Spinal cord (tissue), 9 donors: ENCODE measurements at regions not wholly inside any gene's neighbourhood (a gene's known extent, or its start where the extent isn't known, plus 50 kb on each side); places are given as distances from the start of the nearest gene placed in this dataset.

Source experiments
- DNase-seq, 6 donors: peaks; one replicate each; pipeline versions ENCODE4 v3.0.0 to v3.0.0-alpha.2; 2013 to 2015; ENCODE audit warnings: low spot score in 6 of 6, low read depth in 4 of 6
- H3K27ac ChIP-seq: one replicate; pipeline ENCODE4 v1.5.1; 2013; ENCODE audit warnings: low read depth, low read length, control low read depth
- H3K27me3 ChIP-seq: one replicate; pipeline ENCODE4 v1.6.1; 2013; ENCODE audit warnings: low read length; ENCODE audit not compliant: control insufficient read depth, insufficient read depth
- H3K36me3 ChIP-seq: one replicate; pipeline ENCODE4 v1.6.1; 2013; ENCODE audit warnings: low read length; ENCODE audit not compliant: control insufficient read depth, insufficient read depth
- H3K4me1 ChIP-seq: one replicate; pipeline ENCODE4 v1.6.1; 2013; ENCODE audit warnings: low read length; ENCODE audit not compliant: control insufficient read depth, insufficient read depth
- H3K4me3 ChIP-seq: one replicate; pipeline ENCODE4 v1.5.1; 2013; ENCODE audit warnings: low read depth, low read length, control low read depth
- H3K9me3 ChIP-seq: one replicate; pipeline ENCODE4 v1.6.1; 2013; ENCODE audit warnings: low read length; ENCODE audit not compliant: control insufficient read depth, insufficient read depth
- WGBS: methylation state at CpG from one replicate; pipeline ENCODE4 v1.1.5; 2013; ENCODE audit warnings: missing lambda C conversion rate; ENCODE audit not compliant: insufficient coverage; 5-methylcytosine and 5-hydroxymethylcytosine counted together
- donor health status: healthy.

- H3K4me3 ChIP-seq, result no peak overlapping the region
- H3K27ac ChIP-seq, result no peak overlapping the region
- no peaks in the 10 kb centered on the region for H3K27me3 ChIP-seq
- DNase-seq, result peak in 2 of 6 donors; percentile 37 to 85
- no peaks in the 10 kb centered on the region for H3K36me3 ChIP-seq
- H3K9me3 ChIP-seq, result no peaks in the 10 kb centered on the region
- no CpG with 5 or more reads among the region's 7 CpGs for WGBS
- no peaks in the 10 kb centered on the region for H3K4me1 ChIP-seq
These were observed 68.4 kb upstream of the SMARCA2 start for GRCh38 chr9:1946526-1947283.

DNA sequence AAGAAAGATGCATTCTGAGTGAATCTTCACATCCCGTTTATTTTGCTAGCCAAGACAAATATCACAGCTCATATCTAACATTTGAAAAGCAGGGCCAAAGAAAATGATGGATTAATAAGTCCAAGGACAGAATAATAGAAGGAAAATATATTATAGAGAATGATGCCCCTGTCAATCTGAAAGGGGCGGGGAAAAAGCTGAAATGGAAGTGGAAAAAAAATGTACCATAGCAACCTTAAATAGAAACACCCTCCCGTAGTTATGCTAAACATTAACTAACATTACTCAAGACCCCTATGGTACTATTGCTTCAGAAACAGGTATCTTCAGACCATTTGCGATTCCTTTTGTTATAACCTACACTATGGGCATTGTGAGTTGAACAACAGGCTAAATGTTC lies 67.7 kb upstream of the SMARCA2 start:
- no peaks in the 10 kb centered on the region for H3K9me3 ChIP-seq
- no peak overlapping the region for H3K4me3 ChIP-seq
- DNase-seq, result no peak
- H3K27me3 ChIP-seq, result no peaks in the 10 kb centered on the region
- H3K27ac ChIP-seq, result no peak overlapping the region
- WGBS, result no CpG with 5 or more reads among the region's 4 CpGs
- H3K4me1 ChIP-seq, result no peaks in the 10 kb centered on the region
- H3K36me3 ChIP-seq, result no peaks in the 10 kb centered on the region

GRCh38 chr9:1948541-1948940 lies 66.6 kb upstream of the SMARCA2 start:
- DNase-seq, result peak in 1 of 6 donors; percentile 66
- no peaks in the 10 kb centered on the region for H3K4me1 ChIP-seq
- no CpG with 5 or more reads among the region's 4 CpGs for WGBS
- H3K36me3 ChIP-seq, result no peaks in the 10 kb centered on the region
- no peaks in the 10 kb centered on the region for H3K27me3 ChIP-seq
- no peak overlapping the region for H3K4me3 ChIP-seq
- H3K27ac ChIP-seq, result no peak overlapping the region
- H3K9me3 ChIP-seq, result no peaks in the 10 kb centered on the region

DNA sequence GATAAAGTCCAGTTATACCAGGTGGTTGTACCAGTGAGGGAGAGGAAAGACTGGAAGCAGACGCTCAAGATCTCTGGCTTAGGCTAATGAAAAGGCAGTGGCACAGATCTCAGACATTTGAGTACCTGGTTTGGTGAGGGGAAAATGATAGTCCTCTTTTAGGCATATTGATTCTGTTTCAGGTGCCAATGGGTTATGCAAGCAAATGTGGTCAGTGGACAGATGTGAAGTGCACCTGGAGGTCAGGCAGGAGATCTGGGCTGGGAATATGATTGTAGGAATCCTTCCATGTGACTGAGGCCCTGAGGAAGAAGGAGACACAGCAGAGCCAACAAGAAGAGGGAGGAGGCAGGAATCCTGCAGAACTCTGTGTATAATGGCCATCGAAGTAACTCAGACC lies 63.7 kb upstream of the SMARCA2 start:
- Histone ChIP-seq H3K4me1 (no peaks in the 10 kb centered on the region), H3K27ac (no peak overlapping the region), H3K36me3 (no peaks in the 10 kb centered on the region), H3K27me3 (no peaks in the 10 kb centered on the region), H3K9me3 (no peaks in the 10 kb centered on the region), H3K4me3 (no peak overlapping the region)
- 76% methylated on average over 2 of the region's 2 CpGs for WGBS
- DNase-seq, result no peak

- peak in 1 of 6 donors; percentile 41 for DNase-seq
- H3K4me1 ChIP-seq, result no peaks in the 10 kb centered on the region
- H3K27me3 ChIP-seq, result no peaks in the 10 kb centered on the region
- no peak overlapping the region for H3K27ac ChIP-seq
- 80% methylated on average over 1 of the region's 3 CpGs for WGBS
- H3K9me3 ChIP-seq, result no peaks in the 10 kb centered on the region
- no peak overlapping the region for H3K4me3 ChIP-seq
- H3K36me3 ChIP-seq, result no peaks in the 10 kb centered on the region
These were observed 63.1 kb upstream of the SMARCA2 start for GRCh38 chr9:1952001-1952400.

- Histone ChIP-seq H3K4me1 (no peaks in the 10 kb centered on the region), H3K27ac (no peak overlapping the region), H3K27me3 (no peaks in the 10 kb centered on the region), H3K36me3 (no peaks in the 10 kb centered on the region), H3K4me3 (no peak overlapping the region), H3K9me3 (no peaks in the 10 kb centered on the region)
- no peak for DNase-seq
- 100% methylated on average over 1 of the region's 2 CpGs for whole genome bisulfite sequencing
These were observed 60.9 kb upstream of the SMARCA2 start for GRCh38 chr9:1954238-1954637.

DNA sequence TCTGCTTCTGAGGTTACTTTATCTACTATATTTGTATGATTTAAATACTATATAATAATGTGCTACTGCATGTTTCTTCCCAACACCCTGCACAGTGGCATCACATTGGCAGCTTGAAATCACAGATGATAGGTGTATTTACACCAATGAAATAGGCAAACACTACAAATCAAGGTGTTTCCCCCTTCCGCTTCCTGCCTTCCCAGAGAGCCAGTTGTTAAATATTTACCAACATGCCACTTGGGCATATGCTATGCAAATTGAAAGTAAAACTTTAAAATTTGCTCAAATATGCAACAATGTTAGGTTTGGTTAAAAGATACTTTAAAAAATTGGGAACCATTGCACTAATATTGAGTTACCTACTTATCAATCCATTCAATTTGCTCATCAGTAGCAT lies 58.2 kb upstream of the SMARCA2 start:
- no peak overlapping the region for H3K27ac ChIP-seq
- no CpG with 5 or more reads among the region's 1 CpG for WGBS
- H3K36me3 ChIP-seq, result no peaks in the 10 kb centered on the region
- no peaks in the 10 kb centered on the region for H3K9me3 ChIP-seq
- no peak overlapping the region for H3K4me3 ChIP-seq
- no peak for DNase-seq
- H3K27me3 ChIP-seq, result no peaks in the 10 kb centered on the region
- no peaks in the 10 kb centered on the region for H3K4me1 ChIP-seq

GRCh38 chr9:1957856-1958255 lies 57.3 kb upstream of the SMARCA2 start:
- no peaks in the 10 kb centered on the region for H3K9me3 ChIP-seq
- no peak overlapping the region for H3K4me3 ChIP-seq
- WGBS, result no CpG with 5 or more reads among the region's 2 CpGs
- no peaks in the 10 kb centered on the region for H3K4me1 ChIP-seq
- H3K27me3 ChIP-seq, result no peaks in the 10 kb centered on the region
- H3K36me3 ChIP-seq, result no peaks in the 10 kb centered on the region
- no peak overlapping the region for H3K27ac ChIP-seq
- DNase-seq, result peak in 1 of 6 donors; percentile 16

- H3K4me1 ChIP-seq, result no peaks in the 10 kb centered on the region
- no peaks in the 10 kb centered on the region for H3K9me3 ChIP-seq
- no peaks in the 10 kb centered on the region for H3K27me3 ChIP-seq
- H3K27ac ChIP-seq, result no peak overlapping the region
- no peak for DNase-seq
- H3K4me3 ChIP-seq, result no peak overlapping the region
- WGBS, result 71% methylated on average over 1 of the region's 1 CpG
- no peaks in the 10 kb centered on the region for H3K36me3 ChIP-seq
These were observed 55.8 kb upstream of the SMARCA2 start for GRCh38 chr9:1959371-1959770.

GRCh38 chr9:1960342-1961042 lies 54.7 kb upstream of the SMARCA2 start:
- no peak for DNase-seq
- H3K27me3 ChIP-seq, result no peaks in the 10 kb centered on the region
- no peaks in the 10 kb centered on the region for H3K4me1 ChIP-seq
- no peaks in the 10 kb centered on the region for H3K9me3 ChIP-seq
- 72% methylated on average over 3 of the region's 6 CpGs for WGBS
- no peak overlapping the region for H3K27ac ChIP-seq
- H3K36me3 ChIP-seq, result no peaks in the 10 kb centered on the region
- H3K4me3 ChIP-seq, result no peak overlapping the region
